GM19324 (cell line): ENCODE measurements at regions not wholly inside any gene's neighbourhood (a gene's known extent, or its start where the extent isn't known, plus 50 kb on each side); places are given as distances from the start of the nearest gene placed in this dataset.
"Not testable (repeated sequence)": the region's sequence is repeated elsewhere in the genome, so short reads cannot be mapped to it uniquely, and the experiment has no call there.

Source experiments
- ATAC-seq: cut with Tn5 transposase; IDR thresholded peaks from one replicate; pipeline ENCODE4 v1.9.1; 2021; ENCODE audit warnings: mild to moderate bottlenecking, moderate library complexity; ENCODE audit not compliant: unreplicated experiment, low FRiP score

- no peak for ATAC-seq
These were observed 436.9 kb upstream of the LCORL start for GRCh38 chr4:18458465-18458864.

- ATAC-seq, result no peak
These were observed 432.8 kb upstream of the LCORL start for GRCh38 chr4:18454349-18454748.

GRCh38 chr4:18445110-18445509, 423.6 kb upstream of the LCORL start:
- no peak for ATAC-seq

GRCh38 chr4:18444206-18444605, 422.7 kb upstream of the LCORL start:
- no peak for ATAC-seq

- no peak for ATAC-seq
These were observed 421.4 kb upstream of the LCORL start for GRCh38 chr4:18442957-18443356.

- ATAC-seq, result no peak
These were observed 420.1 kb upstream of the LCORL start for GRCh38 chr4:18441676-18442075.

- no peak for ATAC-seq
These were observed 419.6 kb upstream of the LCORL start for GRCh38 chr4:18441203-18441590.

- no peak for ATAC-seq
These were observed 419.1 kb upstream of the LCORL start for GRCh38 chr4:18440527-18441202.

- no peak for ATAC-seq
These were observed 417.8 kb upstream of the LCORL start for GRCh38 chr4:18439311-18439710.

GRCh38 chr4:18435781-18436180, 414.2 kb upstream of the LCORL start:
- no peak for ATAC-seq

- no peak for ATAC-seq
These were observed 401.1 kb upstream of the LCORL start for GRCh38 chr4:18422685-18423084.

GRCh38 chr4:18421519-18421918, 400.0 kb upstream of the LCORL start:
- ATAC-seq, result no peak

GRCh38 chr4:18419780-18420179, 398.2 kb upstream of the LCORL start:
- ATAC-seq, result peak; percentile 72

GRCh38 chr4:18418195-18418898, 396.8 kb upstream of the LCORL start:
- ATAC-seq, result not testable (repeated sequence)

- not testable (repeated sequence) for ATAC-seq
These were observed 396.1 kb upstream of the LCORL start for GRCh38 chr4:18417651-18418050.

GRCh38 chr4:18406264-18406663, 384.7 kb upstream of the LCORL start:
- no peak for ATAC-seq

- ATAC-seq, result no peak
These were observed 383.5 kb upstream of the LCORL start for GRCh38 chr4:18405054-18405453.

GRCh38 chr4:18404642-18405041, 383.1 kb upstream of the LCORL start:
- no peak for ATAC-seq

- no peak for ATAC-seq
These were observed 381.8 kb upstream of the LCORL start for GRCh38 chr4:18403327-18403726.

- no peak for ATAC-seq
These were observed 380.3 kb upstream of the LCORL start for GRCh38 chr4:18401868-18402267.

- ATAC-seq, result no peak
These were observed 379.9 kb upstream of the LCORL start for GRCh38 chr4:18401425-18401824.

GRCh38 chr4:18398661-18399060, 377.1 kb upstream of the LCORL start:
- no peak for ATAC-seq
